Right lobe of liver (tissue), 4 donors: ENCODE measurements at regions not wholly inside any gene's neighbourhood (a gene's known extent, or its start where the extent isn't known, plus 50 kb on each side); places are given as distances from the start of the nearest gene placed in this dataset.

Experiments used
- CTCF ChIP-seq, 4 donors: fragments of 200-600 bp in 3 of 4; fragments of 450-650 bp in 1 of 4; IDR thresholded peaks; one replicate each; pipeline versions ENCODE4 v1.5.1 to v1.8.0; 2016 to 2022; ENCODE audit warnings: antibody characterized with exemption in 4 of 4, mild to moderate bottlenecking in 2 of 4
- POLR2A ChIP-seq: fragments of 450-650 bp; IDR thresholded peaks from one replicate; pipeline ENCODE4 v1.6.1; 2017; ENCODE audit warnings: antibody characterized with exemption, mild to moderate bottlenecking
- donor health status: DM: no; HTN: no; CAD: no.
- donor health status: DM: no; HTN: no; CAD: no.
- donor health status: DM: no; HTN: yes; CAD: no.

GRCh38 chr5:40150896-40151295 is 528.8 kb upstream of the PTGER4 start:
- TF ChIP-seq CTCF (IDR thresholded peaks at IDR 0.05) = no peak
- no peak for TF ChIP-seq POLR2A
